Epithelial cell of esophagus (primary cell): ENCODE measurements at regions not wholly inside any gene's neighbourhood (a gene's known extent, or its start where the extent isn't known, plus 50 kb on each side); places are given as distances from the start of the nearest gene placed in this dataset.

Experiments used
- DNase-seq: peaks from one replicate; pipeline ENCODE4 v3.0.0; 2010; ENCODE audit warnings: low read depth
- H3K4me3 ChIP-seq: 2 replicates; pipeline ENCODE4 v1.5.1; 2011; ENCODE audit warnings: mild to moderate bottlenecking, low read length, control low read depth
- TF ChIP-seq, protein P1 (sequence below): IDR thresholded peaks from 2 replicates; pipeline ENCODE4 v1.5.1; 2011; ENCODE audit warnings: low read depth, mild to moderate bottlenecking, low read length, control low read depth, inconsistent platforms; ENCODE audit not compliant: insufficient read depth; ENCODE audit errors: missing control alignments

DNA sequence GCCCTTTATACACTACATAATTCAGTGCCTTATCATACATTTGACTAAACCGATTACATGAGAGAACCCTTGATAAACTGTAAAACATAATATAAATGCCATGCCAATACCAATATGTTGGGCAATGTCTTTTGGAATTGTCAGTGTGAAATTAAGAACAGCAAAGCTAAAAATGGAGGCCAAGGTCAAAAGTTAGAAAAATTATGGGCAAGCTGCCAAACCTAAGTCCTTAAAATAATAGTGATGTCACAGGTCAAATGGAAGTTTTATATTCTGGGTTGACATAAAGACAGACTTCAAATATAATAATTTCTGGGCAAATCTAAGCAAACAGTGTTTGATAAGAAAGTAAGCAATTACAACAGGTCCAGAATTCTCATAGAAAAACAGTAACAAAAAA is 696.7 kb downstream of the RNF144B start:
- DNase-seq: no peak
- H3K4me3 ChIP-seq: no peak overlapping the region
- TF ChIP-seq, protein P1, sequence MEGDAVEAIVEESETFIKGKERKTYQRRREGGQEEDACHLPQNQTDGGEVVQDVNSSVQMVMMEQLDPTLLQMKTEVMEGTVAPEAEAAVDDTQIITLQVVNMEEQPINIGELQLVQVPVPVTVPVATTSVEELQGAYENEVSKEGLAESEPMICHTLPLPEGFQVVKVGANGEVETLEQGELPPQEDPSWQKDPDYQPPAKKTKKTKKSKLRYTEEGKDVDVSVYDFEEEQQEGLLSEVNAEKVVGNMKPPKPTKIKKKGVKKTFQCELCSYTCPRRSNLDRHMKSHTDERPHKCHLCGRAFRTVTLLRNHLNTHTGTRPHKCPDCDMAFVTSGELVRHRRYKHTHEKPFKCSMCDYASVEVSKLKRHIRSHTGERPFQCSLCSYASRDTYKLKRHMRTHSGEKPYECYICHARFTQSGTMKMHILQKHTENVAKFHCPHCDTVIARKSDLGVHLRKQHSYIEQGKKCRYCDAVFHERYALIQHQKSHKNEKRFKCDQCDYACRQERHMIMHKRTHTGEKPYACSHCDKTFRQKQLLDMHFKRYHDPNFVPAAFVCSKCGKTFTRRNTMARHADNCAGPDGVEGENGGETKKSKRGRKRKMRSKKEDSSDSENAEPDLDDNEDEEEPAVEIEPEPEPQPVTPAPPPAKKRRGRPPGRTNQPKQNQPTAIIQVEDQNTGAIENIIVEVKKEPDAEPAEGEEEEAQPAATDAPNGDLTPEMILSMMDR: no peak

- DNase-seq: no peak
- TF ChIP-seq, protein P1: no peak
- H3K4me3 ChIP-seq: no peak overlapping the region
Observed at GRCh38 chr6:19086480-19086879, 699.3 kb downstream of the RNF144B start.

- TF ChIP-seq, protein P1: no peak
- DNase-seq: no peak
- no peak overlapping the region for H3K4me3 ChIP-seq
Observed at GRCh38 chr6:19087296-19087695, 700.1 kb downstream of the RNF144B start.

GRCh38 chr6:19087897-19088296 is 700.7 kb downstream of the RNF144B start:
- H3K4me3 ChIP-seq: no peak overlapping the region
- TF ChIP-seq, protein P1: no peak
- DNase-seq: no peak

GRCh38 chr6:19100752-19101151 is 713.6 kb downstream of the RNF144B start:
- no peak for DNase-seq
- H3K4me3 ChIP-seq: no peak overlapping the region
- TF ChIP-seq, protein P1: no peak

- H3K4me3 ChIP-seq: no peak overlapping the region
- no peak for DNase-seq
- TF ChIP-seq, protein P1: no peak
Observed at GRCh38 chr6:19102936-19103335, 715.8 kb downstream of the RNF144B start.

- DNase-seq: no peak
- TF ChIP-seq, protein P1: no peak
- no peak overlapping the region for H3K4me3 ChIP-seq
Observed at GRCh38 chr6:19107468-19107867, 720.3 kb downstream of the RNF144B start.
